ENCODE measurements at regions not wholly inside any gene's neighbourhood (a gene's known extent, or its start where the extent isn't known, plus 50 kb on each side); places are given as distances from the start of the nearest gene placed in this dataset.

GRCh38 chr7:124398937-124399552 is 366.2 kb upstream of the TMEM229A start:
- Histone ChIP-seq H3K27me3 (no peaks in the 10 kb centered on the region), H3K9me3 (no peaks in the 10 kb centered on the region), H3K4me3 (no peak overlapping the region), H3K27ac (no peak overlapping the region), H3K4me1 (no peaks in the 10 kb centered on the region), H3K36me3 (no peaks in the 10 kb centered on the region)
- no peak for DNase-seq
- in situ Hi-C loops (cut with MboI; ENCODE audit: low sequenced_read_pairs in 4 of 4): no loop called here
- intact Hi-C loops (cut with DNase I; ENCODE audit: low total_unique reads): no loop called here
- no peak for TF ChIP-seq POLR2A (IDR thresholded peaks at IDR 0.05)
- TF ChIP-seq CTCF (IDR thresholded peaks at IDR 0.05 in 4 of 5, conservative IDR thresholded peaks at IDR 0.05 in 1 of 5): no peak
- ATAC-seq: no peak

- intact Hi-C loops (cut with DNase I; ENCODE audit: low total_unique reads): no loop called here
- TF ChIP-seq POLR2A (IDR thresholded peaks at IDR 0.05) (no peak), CTCF (IDR thresholded peaks at IDR 0.05 in 4 of 5, conservative IDR thresholded peaks at IDR 0.05 in 1 of 5) (no peak)
- H3K36me3 ChIP-seq: no peaks in the 10 kb centered on the region
- no peak overlapping the region for H3K4me3 ChIP-seq
- no peak overlapping the region for H3K27ac ChIP-seq
- no peaks in the 10 kb centered on the region for H3K9me3 ChIP-seq
- in situ Hi-C loops (cut with MboI; ENCODE audit: low sequenced_read_pairs in 4 of 4): no loop called here
- no peak for ATAC-seq
- H3K27me3 ChIP-seq: no peaks in the 10 kb centered on the region
- no peak for DNase-seq
- no peaks in the 10 kb centered on the region for H3K4me1 ChIP-seq
Observed at GRCh38 chr7:124397134-124397533, 364.3 kb upstream of the TMEM229A start.

- Histone ChIP-seq H3K36me3 (no peaks in the 10 kb centered on the region), H3K4me1 (no peaks in the 10 kb centered on the region), H3K4me3 (no peak overlapping the region), H3K27ac (no peak overlapping the region), H3K9me3 (no peaks in the 10 kb centered on the region), H3K27me3 (no peaks in the 10 kb centered on the region)
- intact Hi-C loops (cut with DNase I; ENCODE audit: low total_unique reads) (no loop called here), in situ Hi-C loops (cut with MboI; ENCODE audit: low sequenced_read_pairs in 4 of 4) (no loop called here)
- TF ChIP-seq CTCF (IDR thresholded peaks at IDR 0.05 in 4 of 5, conservative IDR thresholded peaks at IDR 0.05 in 1 of 5): no peak
- TF ChIP-seq POLR2A (IDR thresholded peaks at IDR 0.05): no peak
- ATAC-seq (no peak), DNase-seq (no peak)
Observed at GRCh38 chr7:124390301-124390700, 357.4 kb upstream of the TMEM229A start.

GRCh38 chr7:124388751-124389150 is 355.9 kb upstream of the TMEM229A start:
- no peaks in the 10 kb centered on the region for H3K36me3 ChIP-seq
- H3K27ac ChIP-seq: no peak overlapping the region
- H3K4me1 ChIP-seq: no peaks in the 10 kb centered on the region
- intact Hi-C loops (cut with DNase I; ENCODE audit: low total_unique reads): no loop called here
- no peaks in the 10 kb centered on the region for H3K27me3 ChIP-seq
- in situ Hi-C loops (cut with MboI; ENCODE audit: low sequenced_read_pairs in 4 of 4): no loop called here
- no peaks in the 10 kb centered on the region for H3K9me3 ChIP-seq
- no peak overlapping the region for H3K4me3 ChIP-seq
- DNase-seq: no peak
- TF ChIP-seq POLR2A (IDR thresholded peaks at IDR 0.05): no peak
- no peak for ATAC-seq

GRCh38 chr7:124387056-124387455 is 354.2 kb upstream of the TMEM229A start:
- in situ Hi-C loops (cut with MboI; ENCODE audit: low sequenced_read_pairs in 4 of 4) (no loop called here), intact Hi-C loops (cut with DNase I; ENCODE audit: low total_unique reads) (no loop called here)
- Histone ChIP-seq H3K27me3 (no peaks in the 10 kb centered on the region), H3K4me1 (no peaks in the 10 kb centered on the region), H3K27ac (no peak overlapping the region), H3K9me3 (no peaks in the 10 kb centered on the region), H3K4me3 (no peak overlapping the region), H3K36me3 (no peaks in the 10 kb centered on the region)
- TF ChIP-seq POLR2A (IDR thresholded peaks at IDR 0.05) (no peak), CTCF (IDR thresholded peaks at IDR 0.05 in 4 of 5, conservative IDR thresholded peaks at IDR 0.05 in 1 of 5) (no peak)
- DNase-seq: no peak
- ATAC-seq: no peak
